GM19023 (cell line): ENCODE measurements at regions not wholly inside any gene's neighbourhood (a gene's known extent, or its start where the extent isn't known, plus 50 kb on each side); places are given as distances from the start of the nearest gene placed in this dataset.

Source experiments
- ATAC-seq: cut with Tn5 transposase; IDR thresholded peaks from one replicate; pipeline ENCODE4 v1.9.1; 2021; ENCODE audit warnings: mild to moderate bottlenecking, moderate library complexity; ENCODE audit not compliant: unreplicated experiment

GRCh38 chr3:189041482-189042090, 130.2 kb upstream of the TPRG1 start:
- peak; percentile 100 for ATAC-seq

- no peak for ATAC-seq
Measured at GRCh38 chr3:189042832-189043231, 128.9 kb upstream of the TPRG1 start.

- ATAC-seq: no peak
Measured at GRCh38 chr3:189049458-189050236, 122.1 kb upstream of the TPRG1 start.

GRCh38 chr3:189053322-189053721, 118.4 kb upstream of the TPRG1 start:
- ATAC-seq: no peak

GRCh38 chr3:189056646-189057335, 115.0 kb upstream of the TPRG1 start:
- no peak for ATAC-seq

- no peak for ATAC-seq
Measured at GRCh38 chr3:189057369-189057768, 114.4 kb upstream of the TPRG1 start.

- ATAC-seq: no peak
Measured at GRCh38 chr3:189058071-189058470, 113.7 kb upstream of the TPRG1 start.

GRCh38 chr3:189070965-189071364, 100.8 kb upstream of the TPRG1 start:
- ATAC-seq: no peak

- ATAC-seq: no peak
Measured at GRCh38 chr3:189071446-189071845, 100.3 kb upstream of the TPRG1 start.

GRCh38 chr3:189076449-189076848, 95.3 kb upstream of the TPRG1 start:
- ATAC-seq: no peak

GRCh38 chr3:189080745-189081144, 91.0 kb upstream of the TPRG1 start:
- ATAC-seq: no peak

GRCh38 chr3:189082666-189083427, 88.9 kb upstream of the TPRG1 start:
- ATAC-seq: no peak

- no peak for ATAC-seq
Measured at GRCh38 chr3:189084620-189085019, 87.2 kb upstream of the TPRG1 start.

- ATAC-seq: no peak
Measured at GRCh38 chr3:189092547-189092946, 79.2 kb upstream of the TPRG1 start.

- ATAC-seq: no peak
Measured at GRCh38 chr3:189094539-189094938, 77.2 kb upstream of the TPRG1 start.

- no peak for ATAC-seq
Measured at GRCh38 chr3:189096092-189096491, 75.7 kb upstream of the TPRG1 start.

GRCh38 chr3:189099031-189099471, 72.7 kb upstream of the TPRG1 start:
- no peak for ATAC-seq

- ATAC-seq: no peak
Measured at GRCh38 chr3:189099505-189100290, 72.1 kb upstream of the TPRG1 start.

- no peak for ATAC-seq
Measured at GRCh38 chr3:189100866-189101265, 70.9 kb upstream of the TPRG1 start.

GRCh38 chr3:189101594-189101993, 70.2 kb upstream of the TPRG1 start:
- ATAC-seq: no peak
